GM19043 (cell line): ENCODE measurements at regions not wholly inside any gene's neighbourhood (a gene's known extent, or its start where the extent isn't known, plus 50 kb on each side); places are given as distances from the start of the nearest gene placed in this dataset.
"Not testable (repeated sequence)": the region's sequence is repeated elsewhere in the genome, so short reads cannot be mapped to it uniquely, and the experiment has no call there.

ENCODE experiments used
- ATAC-seq: cut with Tn5 transposase; IDR thresholded peaks from one replicate; pipeline ENCODE4 v1.9.1; 2021; ENCODE audit warnings: low read depth; ENCODE audit not compliant: unreplicated experiment

DNA sequence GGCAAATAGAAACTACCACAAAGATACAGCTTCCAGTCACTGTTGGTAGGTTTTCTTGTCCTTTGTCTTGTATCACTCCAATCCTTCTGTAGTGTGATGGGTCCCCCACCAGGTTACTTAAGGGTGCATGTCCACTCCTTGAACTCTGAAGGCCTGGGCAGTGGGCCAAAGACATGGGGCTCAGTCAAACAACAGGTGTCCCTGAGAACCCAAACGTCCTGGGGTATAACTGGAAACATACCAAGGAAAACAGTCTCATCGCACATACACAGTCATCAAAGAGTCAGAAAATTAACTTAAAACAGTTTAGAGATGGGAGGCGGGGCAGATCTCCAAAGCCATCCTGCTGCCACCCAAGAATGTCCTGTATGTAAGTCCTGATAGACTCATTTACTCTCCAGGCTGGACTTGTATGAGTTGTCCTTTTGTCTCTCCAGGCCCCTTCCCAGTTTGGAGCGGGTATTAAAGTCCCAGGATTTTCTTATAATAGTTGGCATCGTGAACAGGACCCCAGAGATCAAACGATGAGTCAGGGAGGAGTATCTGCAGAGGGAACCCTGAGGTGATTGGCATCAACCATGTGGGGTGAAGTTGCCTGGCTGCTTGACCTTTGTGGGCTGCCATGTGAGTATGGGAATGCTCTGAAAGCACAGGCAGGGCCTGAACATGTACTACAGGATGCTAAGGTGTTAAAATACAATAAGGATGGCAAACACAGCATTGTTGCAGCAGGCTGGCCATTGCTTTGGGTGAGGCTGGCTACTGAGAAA is 613.2 kb upstream of the KLF12 start:
- ATAC-seq: no peak

DNA sequence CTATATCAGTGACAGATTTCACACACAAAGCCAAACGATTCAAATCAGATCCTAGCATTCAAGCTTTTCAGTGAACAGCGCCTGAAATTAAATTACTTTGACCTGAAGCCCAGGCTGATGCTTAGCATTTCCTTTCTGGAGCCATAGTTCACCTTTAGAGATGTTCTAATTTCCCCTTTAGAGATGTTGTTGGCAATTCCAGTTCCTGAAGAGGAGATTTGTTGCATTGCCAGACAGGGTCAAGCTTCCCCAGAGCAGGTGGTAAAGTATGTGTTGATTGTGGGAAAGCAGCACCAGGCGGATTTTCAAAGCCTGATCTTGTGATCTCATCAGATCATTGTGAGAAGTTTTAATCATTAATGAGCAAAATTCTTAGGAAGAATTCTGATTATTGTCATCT is 609.8 kb upstream of the KLF12 start:
- no peak for ATAC-seq

DNA sequence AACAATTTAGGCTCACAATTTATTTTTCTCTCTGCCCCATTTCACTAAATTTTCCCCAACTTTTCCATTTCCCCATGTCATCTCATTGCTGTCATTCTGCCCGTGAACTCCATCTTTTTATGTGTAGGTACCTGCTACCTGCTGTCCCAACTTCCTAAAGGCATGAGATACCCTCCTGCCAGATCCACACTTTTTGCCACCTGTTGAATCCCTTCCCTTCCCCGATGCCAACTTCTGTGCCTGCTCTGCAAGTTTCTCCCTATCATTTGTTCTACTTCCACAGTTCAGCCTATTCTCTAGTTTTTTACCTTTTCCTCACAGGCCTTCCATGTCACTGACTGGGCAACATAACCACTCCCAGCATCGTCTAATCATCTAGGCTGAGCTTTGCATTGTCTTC is 607.5 kb upstream of the KLF12 start:
- no peak for ATAC-seq

DNA sequence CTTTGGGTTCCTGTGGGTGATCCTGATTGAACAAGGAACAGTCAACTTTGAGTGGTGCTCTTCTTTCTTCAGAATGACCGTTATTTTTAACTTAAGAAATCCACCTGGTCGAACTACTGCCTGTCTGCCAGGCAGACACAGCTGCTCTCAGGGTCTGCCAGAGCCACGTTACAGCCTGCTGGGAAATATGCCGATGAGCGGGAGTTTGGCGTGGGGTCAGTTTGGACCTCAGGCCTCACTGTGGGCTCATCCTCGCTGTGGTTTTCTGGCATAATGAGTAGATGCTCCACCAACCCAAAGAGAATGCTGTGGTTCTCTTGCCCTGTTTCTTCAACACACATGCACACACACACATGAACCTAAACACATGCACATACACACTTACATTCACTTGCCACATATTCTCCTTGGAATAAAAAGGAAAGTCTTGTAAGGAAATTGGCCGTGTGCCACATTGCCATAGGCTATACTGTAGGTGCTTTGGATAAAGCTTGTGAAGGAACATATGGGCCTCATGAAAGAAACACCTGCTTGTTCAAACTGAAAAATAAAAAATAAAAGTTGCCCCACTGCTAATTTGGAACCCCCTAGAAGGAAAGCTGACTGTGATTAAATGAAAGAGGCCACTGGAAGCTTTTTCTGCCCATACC is 598.7 kb upstream of the KLF12 start:
- ATAC-seq: no peak

DNA sequence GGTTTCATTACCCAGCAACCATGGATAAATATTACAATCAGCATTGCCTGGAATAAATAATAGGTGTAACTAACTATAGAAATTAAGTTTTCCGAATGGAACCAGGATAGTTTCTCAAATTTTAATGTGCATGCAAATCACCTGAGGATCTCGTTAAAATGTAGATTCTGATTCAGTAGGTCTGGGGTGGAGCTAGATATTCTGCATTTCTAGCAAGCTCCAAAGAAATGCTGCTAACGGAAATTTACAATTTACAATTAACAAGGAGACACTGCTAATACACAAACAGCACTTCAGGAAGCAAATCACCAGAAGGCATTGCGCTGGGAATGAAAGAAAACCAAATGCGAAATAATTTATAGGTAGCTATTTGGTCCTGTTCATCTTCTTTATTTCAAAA is 597.5 kb upstream of the KLF12 start:
- no peak for ATAC-seq

DNA sequence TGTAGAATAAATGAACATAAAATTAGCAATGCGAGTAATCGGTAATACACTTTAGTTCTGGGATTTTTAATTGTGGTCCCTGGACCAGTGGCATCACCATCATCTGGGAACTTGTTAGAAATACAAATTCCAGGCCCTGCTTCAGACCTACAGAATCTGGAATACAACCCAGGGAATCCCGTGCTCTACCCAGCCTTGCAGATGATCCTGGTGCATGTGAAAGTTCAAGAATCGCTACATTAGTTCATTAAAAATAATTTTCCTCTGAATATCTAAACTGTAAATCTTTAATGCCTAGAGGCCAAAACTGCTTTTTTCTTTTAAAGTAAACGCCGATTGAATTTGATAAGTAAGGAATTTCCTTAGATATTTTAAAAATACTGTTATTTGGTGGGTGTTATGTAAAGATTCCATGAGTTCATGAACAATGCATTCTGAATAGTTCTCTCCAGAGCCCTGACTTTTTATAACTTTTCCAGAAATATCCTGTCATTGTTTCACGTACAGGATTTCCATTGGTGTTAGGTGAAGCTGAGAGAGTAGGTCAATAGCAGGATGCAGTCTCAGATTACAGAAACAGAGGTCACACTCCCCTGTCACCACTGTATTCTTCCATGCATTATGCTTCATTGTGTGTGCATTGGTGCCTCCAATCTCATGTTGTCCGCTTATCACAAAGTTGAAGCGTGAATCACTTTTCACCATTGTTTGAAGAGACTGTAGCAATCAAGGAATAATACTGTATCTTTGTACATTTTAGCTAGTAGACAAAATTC is 596.5 kb upstream of the KLF12 start:
- ATAC-seq: no peak

DNA sequence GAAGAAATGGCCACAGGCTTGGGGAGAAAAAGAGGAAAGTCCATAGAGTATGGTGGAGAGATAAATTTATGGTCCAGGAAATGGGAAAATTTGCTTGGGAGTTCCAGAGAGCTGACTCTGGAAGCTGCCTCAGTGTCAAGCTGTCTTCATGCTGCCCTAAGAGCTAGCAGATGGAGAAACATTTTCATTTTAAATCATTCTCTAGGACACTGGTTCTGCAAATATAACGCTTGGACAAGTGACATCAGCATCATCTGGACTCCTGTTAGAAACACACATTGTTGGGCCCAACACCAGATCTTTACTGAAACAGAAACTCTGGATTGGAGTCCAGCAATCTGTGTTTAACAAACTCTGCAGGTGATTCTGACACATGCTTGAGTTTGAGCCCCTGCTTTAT is 592.0 kb upstream of the KLF12 start:
- no peak for ATAC-seq

DNA sequence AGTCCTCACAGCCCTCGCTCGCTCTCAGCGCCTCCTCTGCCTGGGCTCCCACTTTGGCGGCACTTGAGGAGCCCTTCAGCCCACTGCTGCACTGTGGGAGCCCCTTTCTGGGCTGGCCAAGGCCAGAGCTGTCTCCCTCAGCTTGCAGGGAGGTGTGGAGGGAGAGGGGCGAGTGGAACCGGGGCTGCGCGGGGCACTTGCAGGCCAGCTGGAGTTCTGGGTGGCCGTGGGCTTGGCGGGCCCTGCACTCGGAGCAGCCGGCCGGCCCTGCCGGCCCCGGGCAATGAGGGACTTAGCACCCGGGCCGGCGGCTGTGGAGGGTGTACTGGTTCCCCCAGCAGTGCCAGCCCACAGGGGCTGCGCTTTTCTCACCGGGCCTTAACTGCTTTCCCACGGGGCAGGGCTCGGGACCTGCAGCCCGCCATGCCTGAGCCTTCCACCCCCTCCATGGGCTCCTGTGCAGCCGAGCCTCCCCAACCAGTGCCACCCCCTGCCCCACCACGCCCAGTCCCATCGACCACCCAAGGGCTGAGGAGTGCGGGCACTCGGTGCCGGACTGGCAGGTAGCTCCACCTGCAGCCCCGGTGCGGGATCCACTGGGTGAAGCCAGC is 584.1 kb upstream of the KLF12 start:
- ATAC-seq: not testable (repeated sequence)

DNA sequence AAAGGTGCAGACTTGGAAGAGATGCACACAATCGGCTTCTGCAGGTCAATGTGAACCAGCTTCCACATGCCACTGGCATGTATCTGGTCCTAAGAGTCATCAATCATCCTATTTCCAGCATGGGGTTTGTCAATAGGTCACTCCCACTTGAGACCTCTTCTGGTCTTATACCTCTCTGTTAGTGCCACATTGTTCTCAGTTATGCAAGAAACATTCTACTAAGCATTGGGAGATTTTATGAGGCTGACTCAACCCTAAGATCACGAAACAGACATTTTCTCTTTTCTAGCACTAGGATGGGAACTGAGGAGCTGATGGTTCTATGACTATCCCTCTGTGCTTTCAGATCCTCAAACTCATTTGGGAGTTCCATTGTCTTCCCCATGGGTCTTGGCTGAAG is 581.5 kb upstream of the KLF12 start:
- no peak for ATAC-seq

DNA sequence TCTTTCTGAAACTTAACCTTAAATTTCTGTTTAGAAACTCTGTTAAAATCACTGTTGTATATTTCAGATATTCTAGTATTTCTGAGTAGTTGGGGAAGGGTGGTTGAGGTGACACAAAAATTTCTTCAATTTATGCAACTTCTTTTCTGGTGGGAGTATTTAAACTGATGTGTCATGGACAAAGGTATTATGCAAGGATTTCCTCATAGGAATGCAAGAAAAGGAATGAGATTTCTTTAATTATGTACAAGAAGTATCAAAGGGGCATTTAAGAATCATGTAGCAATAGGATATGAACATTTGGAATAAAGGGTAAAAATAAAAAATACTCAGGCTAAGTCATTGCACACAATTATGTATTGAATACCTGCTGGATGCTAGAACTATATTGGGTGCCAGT is 575.8 kb upstream of the KLF12 start:
- ATAC-seq: no peak

DNA sequence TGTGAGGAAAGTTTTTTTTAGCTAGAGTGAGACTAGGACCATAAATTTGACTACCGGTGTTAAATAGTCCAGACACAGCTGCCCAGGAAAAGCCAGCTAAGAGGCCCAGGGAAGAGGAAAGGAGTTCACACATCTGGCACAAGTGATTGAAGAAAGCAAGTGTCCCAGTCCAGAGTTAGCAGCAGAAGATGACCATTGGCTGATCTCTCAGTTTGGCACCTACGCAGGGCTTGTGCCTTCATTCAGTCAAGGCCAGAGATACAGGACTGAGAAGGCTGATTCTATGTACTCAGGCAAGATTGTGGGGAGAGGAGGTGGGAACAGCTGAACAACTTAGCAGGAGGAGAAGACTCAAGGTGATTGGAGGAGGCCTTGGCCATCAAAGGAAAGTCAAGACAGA is 575.0 kb upstream of the KLF12 start:
- no peak for ATAC-seq

DNA sequence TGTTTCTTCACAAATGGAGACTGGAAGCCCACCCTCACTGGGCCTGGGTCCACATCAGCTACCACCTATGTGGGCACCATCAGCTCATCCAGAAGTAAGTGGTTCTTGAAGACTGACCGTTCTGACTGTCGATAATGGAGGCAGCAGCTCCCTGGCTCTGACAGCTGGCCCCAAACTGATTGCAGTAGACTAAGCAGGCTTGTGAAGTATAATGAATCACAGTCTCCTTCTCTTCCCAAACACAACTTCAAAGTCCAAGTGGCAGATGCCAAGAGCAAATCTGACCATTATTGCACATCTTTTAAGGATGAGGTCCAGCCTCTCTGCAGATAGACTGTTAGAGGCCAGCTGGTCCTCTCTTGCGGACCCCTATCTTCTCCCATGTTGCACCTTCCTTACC is 574.4 kb upstream of the KLF12 start:
- no peak for ATAC-seq

DNA sequence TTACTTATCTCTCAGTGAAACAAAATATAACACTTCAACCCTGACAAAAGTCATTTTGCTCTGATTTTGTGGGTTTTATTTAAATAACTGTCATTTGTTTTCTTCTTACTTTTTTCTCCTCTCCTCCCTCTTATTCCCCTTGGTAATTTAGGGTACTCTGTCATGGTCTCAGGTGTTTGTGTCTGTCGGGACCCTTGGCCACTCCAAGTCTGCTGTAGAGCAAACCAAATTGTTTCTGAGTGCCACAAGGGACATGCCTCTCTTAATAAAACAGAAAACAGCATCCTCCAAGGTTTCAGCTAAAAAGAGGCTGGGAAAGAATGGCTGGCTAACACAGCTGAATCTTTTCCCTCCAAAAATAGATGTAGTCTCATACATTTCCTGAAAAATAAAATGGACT is 573.1 kb upstream of the KLF12 start:
- no peak for ATAC-seq

DNA sequence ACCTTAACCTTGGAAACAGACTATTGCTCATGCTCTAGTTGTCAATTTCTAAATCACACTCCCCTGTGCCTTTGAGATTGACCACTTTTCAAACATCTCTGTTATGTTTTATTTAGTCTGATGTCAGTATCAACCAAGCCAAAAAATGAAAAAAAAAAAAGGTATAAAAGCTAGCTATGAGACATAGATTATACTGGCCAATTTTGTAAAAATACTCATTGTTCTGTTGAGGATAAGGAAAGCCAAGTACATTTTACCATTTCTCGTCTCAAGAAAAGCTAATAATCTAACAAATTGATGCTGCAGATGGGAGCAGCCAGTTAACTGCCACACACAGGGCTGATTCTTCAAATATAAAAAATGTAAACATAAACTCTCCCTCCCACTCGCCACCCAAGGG is 572.6 kb upstream of the KLF12 start:
- ATAC-seq: no peak

DNA sequence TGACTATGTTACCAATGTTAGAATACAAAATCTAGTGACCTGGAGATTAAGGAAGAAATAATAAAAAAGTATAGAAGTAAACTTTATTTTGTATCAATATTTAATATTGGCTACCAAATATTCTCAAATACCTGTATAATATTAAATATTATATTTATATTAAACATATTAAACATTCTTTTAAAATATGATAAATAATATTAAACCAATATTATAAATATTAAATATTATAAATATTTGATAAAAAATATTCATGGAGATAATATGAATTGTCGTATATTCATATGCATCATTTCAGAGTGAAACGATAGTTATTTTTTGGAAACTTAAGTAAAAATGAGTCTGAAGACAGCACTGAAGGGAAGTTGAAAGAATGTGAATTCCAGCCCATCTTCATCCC is 571.2 kb upstream of the KLF12 start:
- no peak for ATAC-seq

DNA sequence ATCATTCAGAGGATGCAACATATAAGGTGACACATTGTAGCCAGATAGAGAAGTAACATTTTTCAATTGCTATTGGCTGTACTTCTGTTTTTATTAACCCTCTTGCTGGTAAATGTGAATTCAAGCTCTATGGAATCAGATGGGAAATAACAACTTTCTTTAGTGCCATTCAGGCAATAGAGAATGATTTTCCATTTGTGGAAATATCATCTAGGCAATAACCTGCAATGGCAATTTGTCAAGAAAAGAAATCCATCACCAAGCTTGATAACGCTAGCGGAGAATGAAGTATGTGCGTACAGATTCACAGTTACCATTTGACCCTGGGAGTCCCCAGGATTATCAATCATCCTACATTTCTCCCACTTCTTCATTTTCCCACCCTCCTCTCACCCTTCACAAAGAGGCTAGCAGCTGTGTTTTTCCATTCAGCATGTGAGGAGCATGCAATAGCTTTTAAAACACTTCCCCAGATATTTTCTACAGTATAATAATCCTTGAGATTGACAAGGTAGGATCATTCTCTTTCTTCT is 569.7 kb upstream of the KLF12 start:
- ATAC-seq: no peak

DNA sequence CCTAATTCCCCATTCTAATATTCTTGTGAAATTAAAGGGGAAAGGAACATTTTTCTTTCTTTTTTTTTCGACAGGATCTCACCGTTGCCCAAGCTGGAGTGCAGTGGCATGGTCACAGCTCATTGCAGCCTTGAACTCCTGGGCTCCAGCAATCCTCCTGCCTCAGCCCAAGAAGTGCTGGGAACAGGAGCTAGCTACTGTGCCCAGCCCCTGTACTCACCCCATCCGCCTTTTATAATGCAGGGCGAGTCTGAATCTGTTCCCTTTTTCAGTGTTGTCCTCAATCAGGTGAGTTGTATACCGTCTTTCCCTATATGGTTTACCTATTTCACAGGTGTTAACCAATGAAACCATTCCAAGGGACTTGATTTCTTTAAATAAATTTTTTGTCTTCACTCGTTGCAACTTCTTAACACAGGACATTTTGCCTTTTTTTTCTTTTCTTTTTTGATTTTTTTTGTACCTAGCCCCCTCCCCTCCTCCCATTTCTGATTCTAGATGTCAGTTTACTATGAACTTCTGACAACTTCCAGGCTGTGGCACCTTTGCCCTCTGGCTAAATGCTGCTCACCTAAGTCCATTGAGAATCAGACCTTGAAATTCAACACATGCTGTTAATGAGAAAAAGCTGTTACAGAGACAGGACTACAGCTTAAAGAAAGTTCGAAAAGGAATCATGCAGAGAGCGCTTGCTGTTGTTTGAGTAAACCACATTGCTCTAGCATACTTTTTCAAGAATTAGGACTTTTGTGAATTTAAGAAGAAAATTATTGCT is 562.1 kb upstream of the KLF12 start:
- ATAC-seq: no peak

DNA sequence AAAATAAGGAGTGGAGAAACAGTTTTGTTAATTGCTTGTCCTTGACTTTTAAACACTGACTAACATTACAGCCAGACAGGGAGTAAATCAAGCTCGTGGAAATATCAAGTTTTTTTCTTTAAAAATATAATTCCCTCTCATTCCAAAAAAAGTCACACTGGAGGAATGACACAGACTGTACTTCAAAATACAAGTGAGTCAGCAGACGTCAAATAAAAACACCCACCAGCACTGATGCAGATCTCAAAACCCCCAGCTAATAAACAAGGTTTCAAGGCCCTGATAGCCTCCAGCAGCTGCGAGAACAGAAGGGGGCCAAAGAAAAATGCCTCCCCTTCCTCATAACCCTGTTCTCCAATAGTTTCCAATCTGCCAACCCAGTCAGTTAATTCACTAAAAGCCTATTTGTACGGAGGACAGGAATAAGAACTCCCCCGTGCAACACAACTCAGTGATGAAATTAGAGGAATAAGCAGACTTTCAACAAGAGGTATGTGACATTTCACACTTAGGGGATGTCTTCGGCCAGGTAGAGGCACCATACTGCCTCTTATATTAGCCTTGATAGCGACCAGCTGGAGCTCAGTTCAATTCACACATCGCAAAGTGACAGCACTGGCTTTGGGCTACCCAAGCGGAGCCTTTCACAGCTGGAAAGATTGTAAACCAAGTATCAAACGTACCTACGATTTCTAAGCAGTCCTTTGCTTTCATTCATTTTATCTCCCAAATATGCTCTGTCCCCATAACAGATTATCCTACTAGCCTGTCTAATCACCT is 561.0 kb upstream of the KLF12 start:
- ATAC-seq: no peak

DNA sequence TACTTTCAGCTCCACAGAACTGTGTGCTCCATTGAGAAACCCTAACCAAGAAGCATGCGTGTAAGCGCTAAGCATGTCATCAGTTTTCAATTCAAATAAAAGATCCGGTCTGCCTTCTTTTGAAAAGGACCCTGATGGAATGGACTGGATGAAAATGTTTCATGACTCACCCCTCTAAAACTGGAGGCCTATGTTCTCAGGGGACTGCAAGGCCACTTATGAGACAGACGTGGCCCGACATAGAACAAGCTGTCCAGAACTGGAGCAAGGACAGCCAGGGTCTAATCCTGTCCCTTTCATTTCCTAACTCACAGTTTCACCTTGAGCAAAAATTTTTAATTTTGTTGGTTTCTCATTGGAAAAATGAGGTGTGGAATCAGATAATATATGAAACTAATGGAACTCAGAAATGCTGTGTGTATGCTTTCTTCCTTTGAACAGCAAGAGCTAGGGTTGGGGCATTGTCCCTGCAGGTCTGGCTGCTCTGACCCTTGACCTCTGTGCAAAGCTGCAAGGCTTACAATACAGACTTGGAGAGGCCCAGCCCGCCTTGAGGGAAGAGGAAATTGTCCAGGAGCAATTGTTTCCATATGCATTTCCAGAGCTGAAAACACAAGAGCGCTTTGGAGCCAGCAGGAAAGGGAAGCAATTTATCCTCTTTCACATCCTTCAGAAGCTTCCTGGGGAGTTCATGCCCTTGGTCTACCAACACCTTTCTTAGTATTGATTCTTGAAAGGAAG is 553.4 kb upstream of the KLF12 start:
- ATAC-seq: no peak
